ENCODE measurements at regions not wholly inside any gene's neighbourhood (a gene's known extent, or its start where the extent isn't known, plus 50 kb on each side); places are given as distances from the start of the nearest gene placed in this dataset.
"Not testable (repeated sequence)": the region's sequence is repeated elsewhere in the genome, so short reads cannot be mapped to it uniquely, and the experiment has no call there.

DNA sequence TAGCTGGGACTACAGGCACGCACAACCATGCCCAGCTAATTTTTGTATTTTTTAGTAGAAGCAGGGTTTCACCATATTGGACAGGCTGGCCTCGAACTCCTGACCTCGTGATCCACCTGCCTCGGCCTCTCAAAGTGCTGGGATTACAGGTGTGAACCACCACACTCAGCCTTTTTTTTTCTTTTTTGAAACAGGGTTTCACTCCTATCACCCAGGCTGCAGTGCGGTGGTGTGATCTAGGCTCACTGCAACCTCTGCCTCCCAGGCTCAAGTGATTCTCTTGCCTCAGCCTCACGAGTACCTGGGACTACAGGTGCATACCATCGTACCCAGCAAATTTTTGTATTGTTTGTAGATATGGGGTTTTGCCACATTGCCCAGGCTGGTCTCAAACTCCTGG, 280.9 kb downstream of the GOLGA6L6 start:
- not testable (repeated sequence) for DNase-seq

DNA sequence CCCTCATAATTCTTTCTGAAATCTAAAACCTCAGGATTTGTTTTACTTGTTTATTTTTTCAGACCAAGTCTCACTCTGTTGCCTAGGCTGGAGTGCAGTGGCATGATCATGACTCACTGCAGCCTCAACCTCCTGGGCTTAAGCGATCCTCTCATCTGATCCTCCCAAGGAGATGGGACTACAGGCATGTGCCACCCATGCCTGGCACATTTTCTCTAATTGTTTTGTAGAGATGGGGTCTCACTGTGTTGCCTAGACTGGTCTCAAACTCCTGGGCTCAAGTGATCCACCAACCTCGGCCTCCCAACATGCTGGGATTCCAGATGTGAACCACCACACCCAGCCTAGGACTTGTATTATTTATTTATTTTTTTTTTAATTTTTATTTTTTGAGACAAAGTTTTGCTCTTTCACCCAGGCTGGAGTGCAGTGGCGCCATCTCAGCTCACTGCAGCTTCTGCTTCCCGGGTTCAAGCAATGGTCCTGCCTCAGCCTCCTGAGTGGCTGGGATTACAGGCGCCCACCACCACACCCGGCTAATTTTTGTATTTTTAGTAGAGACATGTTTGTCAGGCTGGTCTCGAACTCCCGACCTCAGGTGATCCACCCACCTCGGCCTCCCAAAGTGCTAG, 281.9 kb downstream of the GOLGA6L6 start:
- not testable (repeated sequence) for DNase-seq

DNA sequence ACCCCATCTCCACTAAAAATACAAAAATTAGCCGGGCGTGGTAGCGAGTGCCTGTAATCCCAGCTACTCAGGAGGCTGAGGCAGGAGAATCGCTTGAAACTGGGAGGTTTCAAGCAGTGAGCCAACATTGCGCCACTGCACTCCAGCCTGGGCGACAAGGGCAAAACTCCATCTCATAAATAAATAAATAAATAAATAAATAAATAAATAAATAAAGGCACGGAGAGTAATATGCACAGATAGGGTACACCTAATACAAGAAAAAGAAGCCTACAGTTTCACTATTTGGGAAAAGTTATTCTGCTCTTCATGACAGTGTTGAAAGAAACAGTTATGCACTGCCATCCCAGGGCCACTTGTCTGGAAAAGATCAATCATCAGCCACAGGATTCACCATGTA, 285.2 kb downstream of the GOLGA6L6 start:
- not testable (repeated sequence) for DNase-seq

DNA sequence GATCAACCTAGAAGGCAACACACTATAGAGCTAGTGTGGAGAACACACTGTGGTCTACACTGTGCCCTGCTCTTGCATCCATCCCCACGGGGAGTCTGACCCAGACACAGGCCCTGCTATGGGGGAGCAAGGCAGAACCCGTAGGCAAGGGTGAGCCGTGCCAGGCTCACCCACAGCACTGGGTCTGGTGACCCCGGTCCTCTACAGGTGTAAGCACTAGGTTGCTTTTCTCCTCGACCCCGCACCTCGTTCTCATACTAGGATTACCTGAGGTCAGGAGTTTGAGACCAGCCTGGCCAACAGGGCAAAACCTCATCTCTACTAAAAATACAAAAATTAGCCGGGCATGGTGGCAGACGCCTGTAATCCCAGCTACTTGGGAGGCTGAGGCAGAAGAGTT, 286.0 kb downstream of the GOLGA6L6 start:
- DNase-seq, result not testable (repeated sequence)

DNA sequence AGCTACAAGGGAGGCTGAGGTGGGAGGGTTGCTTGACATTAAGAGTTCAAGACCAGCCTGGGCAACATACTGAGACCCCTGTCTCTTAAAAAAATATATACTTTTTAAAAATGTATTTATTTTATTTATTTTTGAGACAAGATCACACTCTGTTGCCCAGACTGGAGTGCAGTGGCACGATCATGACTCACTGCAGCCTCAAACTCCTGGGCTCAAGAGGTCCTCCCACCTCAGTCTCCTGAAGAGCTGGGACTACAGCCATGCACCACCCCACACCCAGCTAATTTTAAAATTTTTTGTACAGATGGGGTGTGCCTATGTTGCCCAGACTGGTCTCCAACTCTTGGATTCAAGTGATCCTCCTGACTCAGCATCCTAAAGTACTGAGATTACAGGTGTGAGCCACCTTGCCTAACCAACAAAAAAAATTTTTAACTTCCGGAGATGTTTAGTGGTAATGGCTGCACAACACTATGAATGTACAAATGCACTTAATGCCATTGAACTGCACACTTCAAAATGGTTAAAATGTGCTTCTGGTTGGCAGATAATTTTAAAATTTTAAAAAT, 288.5 kb downstream of the GOLGA6L6 start:
- DNase-seq, result not testable (repeated sequence)

DNA sequence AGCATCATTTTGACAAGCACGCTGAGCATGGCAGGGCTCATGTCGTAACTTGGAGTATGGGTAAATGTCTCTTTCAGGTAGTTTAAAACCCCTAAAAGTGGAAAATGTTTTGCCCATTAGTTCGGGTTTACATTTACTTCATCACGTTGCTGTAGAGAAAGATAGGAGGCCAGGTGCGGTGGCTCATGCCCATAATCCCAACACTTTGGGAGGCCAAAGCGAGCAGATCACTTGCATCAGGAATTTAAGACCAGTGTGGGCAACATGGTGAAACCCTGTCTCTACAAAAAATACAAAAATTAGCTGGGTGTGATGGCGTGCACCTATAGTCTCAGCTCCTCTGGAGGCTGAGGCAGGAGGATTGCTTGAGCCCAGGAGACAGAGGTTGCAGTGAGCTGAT, 289.6 kb downstream of the GOLGA6L6 start:
- not testable (repeated sequence) for DNase-seq

DNA sequence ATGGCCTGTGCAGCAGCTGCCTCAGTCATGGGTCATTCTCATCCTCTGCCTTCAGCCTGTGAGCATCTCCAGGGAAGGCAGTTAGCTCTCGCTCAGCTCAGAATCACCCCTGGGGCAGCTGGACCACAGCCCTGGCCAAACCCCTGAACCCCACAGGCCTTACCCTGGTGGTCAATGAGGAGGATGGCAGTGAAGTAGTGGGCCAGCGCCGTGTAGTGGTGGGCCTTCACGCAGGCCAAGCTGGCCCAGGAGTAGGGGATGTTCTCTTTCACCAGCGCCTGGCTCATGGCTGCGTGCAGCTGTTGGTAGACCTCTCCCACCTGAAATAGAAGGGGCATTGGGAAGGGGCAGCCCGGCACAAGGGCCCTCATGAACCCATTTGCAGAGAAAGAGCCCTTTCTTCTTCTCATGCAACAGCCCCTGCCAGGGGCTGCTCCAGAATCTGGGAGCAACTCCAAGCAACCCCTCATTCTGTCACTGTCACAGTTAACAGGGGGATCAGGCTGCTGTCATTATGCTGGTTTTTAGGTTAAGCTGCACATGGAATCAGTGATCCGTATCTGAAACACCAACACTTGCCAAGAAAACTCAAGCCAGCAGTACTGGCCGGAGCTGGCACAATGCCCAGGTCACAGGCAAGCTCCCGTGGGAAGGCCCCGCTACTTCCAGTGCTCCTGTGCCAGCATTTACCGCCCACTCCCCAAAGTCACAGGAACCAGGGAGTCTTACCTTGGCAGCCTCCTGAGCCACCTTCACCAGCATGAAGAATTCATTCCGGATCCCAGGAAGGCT, 290.2 kb downstream of the GOLGA6L6 start:
- not testable (repeated sequence) for DNase-seq

DNA sequence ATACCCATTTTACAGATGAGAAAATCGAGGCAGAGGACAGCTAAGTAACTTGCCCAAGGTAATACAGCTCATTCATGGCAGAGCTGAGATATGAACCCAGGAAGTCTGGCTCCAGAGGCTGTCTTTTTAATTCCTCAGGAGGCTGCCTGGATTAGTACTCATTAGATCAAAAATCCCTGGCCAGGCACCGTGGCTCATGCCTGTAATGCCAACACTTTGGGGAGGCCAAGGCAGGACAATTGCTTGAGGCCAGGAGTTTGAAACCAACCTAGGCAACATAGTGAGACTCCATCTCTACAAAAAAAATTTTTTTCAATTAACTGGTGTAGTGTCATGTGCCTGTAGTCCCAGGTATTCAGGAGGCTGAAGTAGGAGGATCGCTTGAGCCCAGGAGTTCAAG, 291.4 kb downstream of the GOLGA6L6 start:
- DNase-seq, result not testable (repeated sequence)

DNA sequence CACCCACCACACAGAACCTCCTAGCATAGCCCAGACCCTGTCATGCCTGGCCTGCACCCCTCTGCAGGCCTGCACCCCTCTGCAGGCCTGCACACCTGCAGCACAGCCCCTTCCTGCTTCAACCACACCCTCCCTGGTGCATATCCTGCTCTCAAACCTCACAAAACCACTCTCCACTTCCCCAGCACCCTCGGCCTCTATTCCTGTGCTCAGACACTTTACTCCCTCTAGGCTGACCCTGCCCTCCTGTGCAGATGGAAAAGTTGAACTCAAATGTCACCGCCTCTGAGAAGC, 292.0 kb downstream of the GOLGA6L6 start:
- DNase-seq, result not testable (repeated sequence)

DNA sequence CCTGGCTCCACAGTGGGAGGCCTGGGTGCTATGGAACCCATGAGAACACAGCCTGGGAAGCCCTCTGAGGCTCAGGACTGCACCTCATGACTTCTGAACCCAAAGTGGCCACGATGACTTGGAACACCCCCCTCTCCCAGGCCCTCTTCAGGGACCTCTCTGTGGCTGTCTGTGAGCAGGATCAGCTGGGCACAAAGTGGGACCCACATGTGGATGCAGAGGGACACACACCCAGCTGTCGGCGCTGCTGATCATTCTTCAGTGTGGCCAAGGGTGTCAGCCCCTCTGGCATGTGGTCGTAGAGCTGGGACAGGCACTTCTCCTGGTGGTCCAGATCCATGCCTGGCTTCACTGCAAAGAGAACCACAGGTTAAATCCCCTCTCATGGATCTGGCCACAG, 293.2 kb downstream of the GOLGA6L6 start:
- not testable (repeated sequence) for DNase-seq

DNA sequence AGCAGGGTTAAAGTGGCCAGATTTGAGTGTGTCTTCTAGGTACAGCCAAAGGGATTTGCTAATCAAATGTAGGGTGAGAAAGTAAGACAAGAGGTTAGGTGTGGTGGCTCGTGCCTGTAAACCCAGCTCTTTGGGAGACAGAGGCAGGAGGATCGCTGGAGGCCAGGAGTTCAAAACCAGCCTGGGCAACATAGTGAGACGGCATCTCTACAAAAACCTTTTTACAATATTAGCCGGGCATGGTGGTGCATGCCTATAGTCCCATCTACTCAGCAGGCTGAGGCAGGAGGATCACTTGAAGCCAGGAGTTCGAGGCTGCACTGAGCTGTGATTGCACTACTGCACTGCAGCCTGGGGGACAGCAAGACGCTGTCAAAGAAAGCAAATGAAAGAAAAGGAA, 294.5 kb downstream of the GOLGA6L6 start:
- not testable (repeated sequence) for DNase-seq

DNA sequence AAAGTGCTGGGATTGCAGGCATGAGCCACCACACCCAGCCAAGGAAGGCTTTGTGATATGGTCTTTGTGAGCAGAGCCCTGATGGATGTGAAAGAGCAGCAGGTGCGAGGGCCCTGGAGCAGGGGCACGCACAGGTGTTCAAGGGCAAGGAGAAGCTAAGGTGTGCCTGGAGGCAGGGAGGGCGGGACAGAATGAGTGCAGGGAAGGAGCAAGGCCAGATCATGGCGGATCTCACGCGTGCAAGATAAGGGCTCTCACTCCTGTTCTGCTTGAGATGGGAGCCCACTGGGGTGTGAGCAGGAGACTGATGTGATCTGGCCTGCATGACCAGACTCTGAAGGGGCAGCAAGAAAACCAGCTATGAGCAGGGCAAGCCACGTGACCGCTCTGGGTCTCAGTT, 295.0 kb downstream of the GOLGA6L6 start:
- DNase-seq, result not testable (repeated sequence)

DNA sequence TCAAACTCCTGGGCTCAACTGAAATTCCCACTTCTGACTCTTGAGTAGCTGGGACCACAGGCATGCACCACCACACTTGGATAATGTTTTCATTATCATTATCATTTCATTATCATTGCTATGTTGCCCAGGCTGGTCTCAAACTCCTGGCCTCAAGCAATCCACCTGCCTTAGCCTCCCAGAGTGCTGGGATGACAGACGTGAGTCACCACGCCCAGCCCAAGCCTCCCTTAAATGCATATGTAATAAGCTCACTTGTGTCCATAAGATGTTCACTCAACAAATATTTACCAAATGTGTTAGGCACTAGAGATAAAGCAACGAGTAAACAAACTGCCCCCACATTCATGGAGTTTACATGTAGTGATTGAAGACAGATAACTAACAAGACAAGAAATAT, 295.7 kb downstream of the GOLGA6L6 start:
- not testable (repeated sequence) for DNase-seq

DNA sequence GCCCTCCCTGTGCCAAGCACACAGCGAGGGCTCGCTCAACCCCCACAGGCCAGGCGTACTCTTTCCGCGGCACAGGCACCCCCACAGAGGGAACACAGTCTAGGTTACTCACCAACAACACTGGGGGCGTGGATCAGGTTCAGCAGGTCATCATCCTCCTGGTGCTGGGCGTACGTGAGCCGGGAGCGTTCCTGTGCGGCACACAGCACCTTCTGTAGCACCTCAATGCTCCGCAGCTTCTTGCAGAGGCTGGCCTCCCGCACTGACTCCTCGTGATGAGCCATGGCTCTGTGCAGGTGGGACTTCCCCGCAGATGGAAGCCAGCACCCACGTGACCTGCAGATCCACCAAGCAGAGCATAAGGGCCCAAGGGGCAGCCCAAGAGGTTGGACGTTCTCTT, 296.8 kb downstream of the GOLGA6L6 start:
- not testable (repeated sequence) for DNase-seq

DNA sequence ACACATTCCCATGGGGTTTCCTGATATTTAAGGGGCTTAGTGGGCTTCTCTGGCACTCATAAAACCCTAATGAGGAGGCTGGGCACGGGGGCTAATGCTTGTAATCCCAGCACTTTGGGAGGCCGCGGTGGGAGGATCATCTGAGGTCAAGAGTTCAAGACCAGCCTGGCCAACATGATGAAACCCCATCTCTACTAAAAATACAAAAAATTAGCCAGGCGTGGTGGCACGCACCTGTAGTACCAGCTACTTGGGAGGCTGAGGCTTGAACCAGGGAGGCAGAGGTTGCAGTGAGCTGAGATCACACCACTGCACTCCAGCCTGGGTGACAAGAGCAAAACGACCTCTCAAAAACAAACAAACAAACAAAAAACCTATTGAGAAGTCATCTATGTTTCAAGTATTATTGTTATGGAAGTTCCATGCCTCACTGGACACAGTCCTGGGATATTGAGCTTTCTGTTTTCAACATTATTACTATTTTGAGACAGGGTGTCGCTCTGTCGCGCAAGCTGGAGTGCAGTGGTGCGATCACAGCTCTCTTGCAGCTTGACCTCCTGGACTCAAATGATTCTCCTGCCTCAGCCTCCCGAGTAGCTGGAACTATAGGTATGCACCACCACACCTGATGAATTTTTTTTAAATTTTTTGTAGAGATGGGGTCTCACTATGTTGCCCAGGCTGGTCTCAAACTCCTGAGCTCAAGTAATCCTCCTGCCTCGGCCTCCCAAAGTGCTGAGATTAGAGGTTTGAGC, 297.9 kb downstream of the GOLGA6L6 start:
- DNase-seq, result not testable (repeated sequence)

DNA sequence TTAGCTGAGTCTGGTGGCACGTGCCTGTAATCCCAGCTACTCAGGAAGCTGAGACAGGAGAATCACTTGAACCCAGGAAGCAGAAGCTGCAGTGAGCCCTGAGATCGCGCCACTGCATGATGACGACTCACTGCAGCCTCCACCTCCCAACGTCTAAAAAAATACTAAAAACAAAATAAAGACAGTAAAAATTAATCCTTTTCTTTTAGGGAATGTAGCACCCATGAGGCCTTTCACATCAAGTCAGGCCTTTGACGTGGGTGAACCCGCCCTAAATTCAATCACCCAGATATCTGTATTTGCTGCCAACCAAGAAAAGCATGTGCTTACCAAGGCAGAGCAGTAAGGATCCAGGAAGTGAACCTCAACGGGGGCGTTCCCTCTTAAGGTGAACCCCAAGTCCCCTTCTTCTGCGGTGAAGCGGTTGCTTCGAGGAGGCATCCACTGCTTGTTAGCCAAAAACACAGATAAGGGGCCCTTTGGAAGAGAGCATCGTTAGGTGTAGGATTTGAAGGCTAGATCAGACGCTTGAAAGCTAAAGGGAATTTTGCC, 301.2 kb downstream of the GOLGA6L6 start:
- DNase-seq, result not testable (repeated sequence)

DNA sequence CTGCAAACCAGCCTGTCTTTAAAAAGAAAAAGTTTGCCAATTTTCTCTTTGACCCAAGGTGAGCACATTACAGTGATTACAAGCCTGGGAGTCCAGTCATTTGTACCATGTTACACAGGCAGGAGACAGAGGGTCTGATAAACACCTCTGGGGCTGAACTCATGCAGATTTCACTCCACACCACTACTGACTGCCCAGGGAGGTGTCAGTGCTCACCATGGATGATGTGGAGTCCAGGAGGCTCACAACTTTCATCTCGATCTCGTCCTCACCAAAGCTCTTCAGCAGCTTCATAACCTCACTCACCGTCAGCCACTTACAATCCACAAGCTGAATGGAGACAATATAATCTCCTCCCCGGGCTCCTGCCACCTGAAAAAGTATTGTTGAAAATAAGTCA, 302.4 kb downstream of the GOLGA6L6 start:
- DNase-seq, result not testable (repeated sequence)

DNA sequence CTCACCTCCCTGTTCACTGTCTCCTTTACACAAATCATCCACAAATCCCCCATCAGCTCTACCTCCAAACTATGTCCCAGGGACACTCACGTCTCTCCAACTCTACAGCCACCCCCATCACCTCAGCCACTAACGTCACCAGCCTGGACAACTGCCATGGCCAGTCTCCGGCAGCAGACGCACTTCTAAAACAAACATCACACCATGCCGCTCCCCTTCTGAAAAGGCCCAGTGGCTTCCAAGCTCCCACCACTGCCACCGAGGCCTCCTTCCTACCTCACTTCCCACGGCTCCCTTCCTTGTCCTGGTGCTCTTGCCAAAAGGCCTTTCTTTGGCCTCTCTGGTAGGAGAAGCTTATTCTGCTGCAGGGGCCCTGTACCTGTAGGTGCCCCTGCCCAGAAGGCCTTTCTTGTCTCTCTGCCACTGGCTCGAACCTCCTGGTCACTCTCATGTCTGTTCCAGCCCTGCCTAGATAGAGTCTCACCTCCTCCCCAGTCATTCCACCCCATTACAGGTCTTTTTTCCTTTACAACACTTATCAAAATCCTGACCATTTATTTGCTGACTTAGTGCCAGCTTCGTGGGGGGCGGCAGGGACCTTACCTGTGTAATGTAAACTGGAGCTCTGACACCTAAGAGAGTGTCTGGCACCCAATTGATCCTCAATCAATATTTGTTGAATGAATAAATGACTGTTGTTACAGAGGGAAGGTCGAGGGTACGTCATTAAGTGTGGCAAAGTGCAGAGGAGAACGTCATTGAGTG, 304.2 kb downstream of the GOLGA6L6 start:
- DNase-seq, result not testable (repeated sequence)

DNA sequence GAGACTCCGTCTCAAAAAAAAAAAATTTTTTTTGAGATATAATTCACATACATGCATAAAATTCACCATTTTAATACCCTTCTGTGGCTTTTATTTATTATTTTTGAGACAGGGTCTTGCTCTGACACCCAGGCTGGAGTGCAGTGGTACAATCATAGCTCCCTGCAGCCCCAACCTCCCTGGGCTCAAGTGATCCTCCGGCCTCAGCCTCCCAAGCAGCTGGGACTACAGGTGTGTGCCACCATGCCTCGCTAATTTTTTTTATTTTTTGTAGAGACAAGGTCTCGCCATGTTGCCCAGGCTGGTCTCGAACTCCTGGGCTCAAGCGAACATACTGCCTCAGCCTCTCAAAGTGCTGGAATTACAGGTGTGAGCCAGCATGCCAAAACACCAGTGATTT, 305.9 kb downstream of the GOLGA6L6 start:
- DNase-seq, result not testable (repeated sequence)

DNA sequence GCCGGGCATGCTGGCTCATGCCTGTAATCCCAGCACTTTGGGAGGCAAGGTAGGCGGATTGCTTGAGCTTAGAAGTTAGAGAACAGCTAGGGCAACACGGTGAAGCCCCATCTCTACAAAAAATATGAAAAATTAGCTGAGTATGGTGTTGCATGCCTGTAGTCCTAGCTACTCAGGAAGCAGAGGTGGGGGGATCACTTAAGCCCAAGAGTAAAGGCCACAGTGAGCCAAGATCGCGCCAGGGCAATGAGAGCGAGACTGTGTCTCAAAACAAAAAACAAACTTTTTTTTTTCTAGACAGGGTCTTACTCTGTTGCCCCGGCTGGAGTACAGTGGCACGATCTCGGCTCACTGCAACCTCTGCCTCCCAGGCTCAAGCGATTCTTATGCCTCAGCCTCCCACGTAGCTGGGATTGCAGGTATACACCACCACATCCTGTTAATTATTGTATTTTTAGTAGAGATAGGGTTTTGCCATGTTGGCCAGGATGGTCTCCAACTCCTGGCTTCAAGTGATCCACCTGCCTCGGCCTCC, 307.5 kb downstream of the GOLGA6L6 start:
- DNase-seq, result not testable (repeated sequence)

DNA sequence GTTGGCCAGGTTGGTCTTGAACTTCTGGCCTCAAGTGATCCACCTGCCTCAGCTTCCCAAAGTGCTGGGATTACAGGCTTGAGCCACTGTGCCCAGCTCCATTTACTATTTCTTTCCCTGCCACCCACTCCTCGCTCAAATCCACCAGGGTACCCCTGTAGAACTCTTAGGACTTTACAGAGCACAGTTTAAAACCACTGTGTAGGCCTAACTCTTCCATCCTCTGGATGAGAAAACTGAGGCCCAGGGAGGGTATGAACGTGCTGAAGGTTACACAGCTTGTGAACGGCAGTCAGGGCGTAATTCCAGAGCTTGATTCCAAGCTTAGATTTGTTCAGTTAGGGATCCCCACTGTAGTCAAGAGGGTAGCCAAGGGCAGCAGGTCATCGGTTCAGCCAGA, 309.1 kb downstream of the GOLGA6L6 start:
- DNase-seq, result not testable (repeated sequence)

DNA sequence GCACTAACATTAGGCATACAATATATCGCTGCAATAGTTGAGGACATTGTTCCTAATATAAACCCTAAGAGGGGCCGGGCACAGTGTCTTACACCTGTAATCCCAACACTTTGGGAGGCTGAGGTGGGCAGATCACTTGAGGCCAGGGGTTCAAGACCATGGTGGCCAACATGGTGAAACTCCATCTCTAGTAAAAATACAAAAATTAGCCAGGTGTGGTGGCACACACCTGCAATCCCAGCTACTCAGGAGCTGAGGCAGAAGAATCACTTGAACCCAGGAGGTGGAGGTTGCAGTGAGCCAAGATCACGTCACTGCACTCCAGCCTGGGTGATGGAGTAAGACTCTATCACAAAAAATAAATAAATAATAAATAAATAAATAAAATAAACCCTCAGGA, 310.9 kb downstream of the GOLGA6L6 start:
- not testable (repeated sequence) for DNase-seq

Measured in NCI-H524 (cell line).